Activated CD4-positive, CD25-positive, alpha-beta regulatory T cell treated with anti-CD3 and anti-CD28 coated beads, Interleukin-2, amount 50 U/mL, for 72 hours (primary cell): ENCODE measurements at regions not wholly inside any gene's neighbourhood (a gene's known extent, or its start where the extent isn't known, plus 50 kb on each side); places are given as distances from the start of the nearest gene placed in this dataset.
"Not testable (repeated sequence)": the region's sequence is repeated elsewhere in the genome, so short reads cannot be mapped to it uniquely, and the experiment has no call there.

ENCODE experiments used
- DNase-seq: peaks from one replicate; pipeline ENCODE4 v3.0.0; 2021

DNA sequence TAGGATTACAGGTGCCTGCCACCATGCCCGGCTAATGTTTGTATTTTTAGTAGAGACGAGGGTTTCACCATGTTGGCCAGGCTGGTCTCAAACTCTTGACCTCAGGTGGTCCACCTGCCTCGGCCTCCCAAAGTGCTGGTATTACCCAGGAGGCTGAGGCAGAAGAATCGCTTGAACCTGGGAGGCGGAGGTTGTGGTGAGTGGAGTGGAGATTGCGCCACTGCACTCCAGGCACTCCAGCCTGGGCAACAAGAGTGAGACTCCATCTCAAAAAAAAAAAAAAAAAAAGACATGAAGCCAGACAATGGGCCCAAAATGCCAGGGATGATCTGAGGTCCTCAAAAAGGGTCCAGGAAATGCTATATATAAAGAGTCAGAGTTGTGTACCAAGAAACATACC is 392.9 kb downstream of the SEC14L1 start:
- not testable (repeated sequence) for DNase-seq

DNA sequence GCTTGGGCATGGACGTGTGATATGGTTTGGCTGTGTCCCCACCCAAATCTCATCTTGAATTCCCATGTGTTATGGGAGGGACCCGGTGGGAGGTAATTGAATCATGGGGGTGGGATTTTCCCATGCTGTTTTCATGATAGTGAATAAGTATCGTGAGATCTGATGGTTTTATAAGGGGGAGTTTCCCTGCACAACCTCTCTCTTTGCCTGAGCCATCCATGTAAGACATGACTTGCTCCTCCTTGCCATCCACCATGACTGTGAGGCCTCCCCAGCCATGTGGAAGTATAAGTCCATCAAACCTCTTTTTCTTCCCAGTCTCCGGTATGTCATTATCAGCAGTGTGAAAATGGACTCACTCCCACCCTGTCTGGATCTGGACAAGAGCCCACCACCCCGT is 393.4 kb downstream of the SEC14L1 start:
- DNase-seq = no peak

DNA sequence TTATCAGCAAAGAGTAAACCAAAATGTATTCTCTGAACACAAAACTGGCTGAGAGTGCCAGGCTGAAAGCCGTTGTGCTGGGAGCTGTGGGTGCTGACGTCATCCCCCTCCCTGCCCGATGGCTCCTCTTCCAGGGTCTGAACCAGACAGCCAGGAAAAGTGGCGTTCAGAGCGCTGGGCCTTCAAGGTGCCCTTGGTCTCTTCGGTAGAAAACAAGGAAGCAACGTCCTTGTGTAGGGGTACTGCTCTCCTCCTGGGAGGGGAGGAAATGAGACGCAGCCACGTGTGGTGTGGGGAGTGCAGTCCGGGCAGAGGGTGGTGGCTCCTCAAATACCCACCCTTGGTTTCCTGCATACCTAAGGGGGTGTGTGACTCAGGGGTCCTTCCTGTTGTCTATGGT is 394.7 kb downstream of the SEC14L1 start:
- DNase-seq = no peak

DNA sequence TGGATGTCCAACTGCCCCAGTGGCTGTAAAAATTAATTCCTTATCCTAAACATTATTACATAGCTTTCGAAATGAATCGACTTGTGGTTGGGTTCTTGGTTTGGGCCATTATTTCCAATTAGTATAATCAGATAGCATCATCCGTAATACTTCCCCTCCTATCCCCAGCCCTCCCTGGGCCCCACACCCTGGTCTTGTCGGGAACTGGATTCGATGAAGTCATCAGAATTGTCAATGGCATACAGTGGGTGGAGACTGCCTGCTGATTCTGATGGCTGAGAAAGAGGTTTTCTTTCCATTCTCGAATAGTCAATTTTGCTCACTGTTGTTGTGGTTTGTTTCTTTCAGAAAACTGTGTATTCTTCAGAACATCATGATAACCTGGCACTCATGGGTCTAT is 395.1 kb downstream of the SEC14L1 start:
- no peak for DNase-seq

DNA sequence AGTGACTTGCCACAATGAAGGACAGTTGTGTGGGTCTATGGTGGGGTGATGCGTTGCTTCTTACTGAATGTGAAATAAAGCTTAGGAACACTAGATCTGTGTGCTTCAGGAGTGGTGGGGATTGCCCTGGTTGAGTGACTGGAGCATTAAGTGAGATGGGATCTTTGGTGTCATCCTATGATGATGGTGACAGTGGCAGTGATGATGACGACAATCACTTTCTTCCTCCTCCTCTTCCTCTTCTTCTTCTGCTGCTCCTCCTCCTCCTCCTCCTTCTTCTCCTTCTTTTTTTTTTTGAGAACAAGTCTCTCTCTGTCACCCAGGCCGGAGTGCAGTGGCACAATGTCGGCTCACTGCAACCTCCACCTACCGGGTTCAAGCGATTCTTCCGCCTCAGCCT is 396.8 kb downstream of the SEC14L1 start:
- DNase-seq = no peak

DNA sequence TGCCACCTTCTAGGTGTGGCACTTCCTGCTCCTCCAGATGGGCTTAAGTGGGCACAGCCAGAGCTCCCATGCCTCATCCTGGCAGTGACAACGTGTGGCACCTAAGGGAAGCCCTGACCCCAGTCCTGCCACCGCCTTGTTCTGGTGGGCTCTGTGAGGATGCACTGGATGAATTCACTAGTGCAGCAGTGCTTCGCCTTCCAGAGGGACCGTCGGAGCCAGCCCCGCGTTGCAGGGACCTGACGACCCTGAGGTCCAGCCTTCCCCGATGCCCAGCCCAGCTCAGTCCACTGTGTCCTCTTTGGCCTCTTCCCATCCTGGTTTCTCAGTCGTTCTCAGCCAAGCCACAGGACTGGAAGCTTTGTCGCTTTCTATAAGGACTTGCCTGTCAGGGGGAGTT is 399.8 kb downstream of the SEC14L1 start:
- no peak for DNase-seq

DNA sequence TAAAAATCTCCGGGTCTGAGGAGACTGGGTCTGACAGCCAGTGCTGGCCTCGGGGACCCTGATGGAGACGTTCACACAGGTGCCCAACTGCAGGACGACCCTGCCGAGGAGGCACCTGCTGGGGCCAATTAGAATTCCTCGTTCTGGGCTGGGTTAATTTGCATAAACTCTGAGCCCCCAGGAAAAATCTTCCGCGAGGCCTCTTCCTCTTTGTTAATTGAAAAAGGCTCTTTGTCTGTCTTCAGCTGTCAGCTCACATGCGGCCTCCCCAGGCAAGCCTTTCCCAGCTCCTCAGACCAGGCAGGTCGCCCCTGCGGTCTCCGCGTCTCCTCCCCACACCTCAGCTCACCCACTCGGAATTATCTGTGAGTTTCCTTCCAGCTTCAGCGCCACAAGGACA is 400.2 kb downstream of the SEC14L1 start:
- DNase-seq = no peak

DNA sequence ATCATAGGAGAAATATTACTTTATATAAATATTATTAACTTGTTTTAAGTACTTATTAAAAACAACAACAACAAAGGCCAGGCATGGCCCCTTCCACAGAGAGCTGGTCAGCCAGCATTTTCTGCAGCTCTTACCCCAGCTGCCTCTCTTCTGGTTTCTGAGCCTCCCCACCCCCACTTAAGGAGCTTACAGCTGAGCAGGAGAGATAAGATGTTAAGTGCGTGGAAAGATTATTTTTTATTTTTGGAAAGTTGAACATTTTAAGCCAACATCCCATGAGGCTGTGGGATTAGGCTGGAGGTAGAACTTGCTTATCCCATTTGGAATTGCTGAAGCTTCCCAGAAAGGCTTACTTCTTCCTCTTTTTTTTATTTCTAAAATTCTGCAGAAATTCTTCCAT is 401.2 kb downstream of the SEC14L1 start:
- no peak for DNase-seq

DNA sequence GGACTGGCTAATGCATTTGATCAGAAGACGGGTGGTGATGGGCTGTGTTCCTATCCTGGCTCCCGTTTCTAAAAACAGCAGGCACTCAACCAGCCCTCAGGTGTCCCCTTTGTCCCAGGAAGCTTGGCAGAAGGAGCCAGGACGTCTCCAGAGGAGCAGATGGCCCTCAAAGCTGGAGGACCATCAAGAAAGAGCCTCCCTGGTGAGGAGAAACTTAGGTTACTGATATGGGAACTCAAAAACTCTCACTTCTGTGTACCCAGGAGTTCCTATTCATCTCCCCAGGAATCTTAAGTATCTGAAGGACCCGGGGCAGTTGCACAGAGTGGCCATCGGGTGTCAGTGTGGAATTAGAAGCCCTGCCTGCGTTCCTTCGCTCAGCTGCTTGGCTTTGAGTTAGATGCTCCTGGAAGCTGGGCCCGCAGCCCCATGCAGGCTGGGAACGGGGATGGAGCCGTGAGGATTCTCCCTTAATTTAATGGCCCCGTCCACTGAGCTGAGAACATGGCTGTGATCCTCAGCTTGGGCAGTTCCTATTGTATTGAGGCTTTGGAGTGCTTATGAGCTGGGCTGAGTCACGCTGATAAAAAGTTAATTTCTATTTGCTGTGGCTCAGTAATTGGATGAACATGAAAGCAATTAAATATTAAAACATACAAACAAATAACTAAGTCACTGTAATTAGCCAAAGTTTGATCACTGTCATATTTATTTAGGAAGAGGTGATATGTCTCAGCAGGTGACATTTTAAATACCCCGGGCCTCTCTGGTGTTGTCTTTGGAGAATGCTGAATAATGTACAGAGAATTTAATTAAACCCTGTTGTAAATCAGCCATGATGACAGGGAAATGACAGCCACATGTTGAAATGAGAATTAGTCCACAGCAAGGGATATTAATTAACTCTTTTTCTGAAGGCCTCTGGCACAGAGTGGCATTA is 402.1 kb downstream of the SEC14L1 start:
- no peak for DNase-seq

DNA sequence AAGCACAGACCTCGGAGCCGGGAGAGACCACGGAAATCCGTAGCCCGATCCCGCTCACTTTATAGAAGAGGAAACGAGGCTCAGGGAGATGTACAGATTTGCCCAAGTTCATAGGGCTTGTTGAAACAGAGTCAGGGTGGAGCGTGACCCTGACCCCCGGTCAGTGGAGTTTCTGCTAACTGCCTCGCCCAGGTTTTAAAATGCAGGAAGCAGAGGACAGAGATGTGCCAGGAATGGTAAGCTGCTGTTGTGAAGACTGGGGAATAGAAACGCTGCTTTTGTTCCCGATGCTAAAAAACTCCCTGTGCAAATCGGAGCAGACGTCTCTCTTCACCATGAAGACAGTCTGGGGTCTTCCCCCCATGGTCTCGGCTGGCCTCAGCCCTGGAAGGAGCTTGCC is 403.0 kb downstream of the SEC14L1 start:
- DNase-seq = no peak

DNA sequence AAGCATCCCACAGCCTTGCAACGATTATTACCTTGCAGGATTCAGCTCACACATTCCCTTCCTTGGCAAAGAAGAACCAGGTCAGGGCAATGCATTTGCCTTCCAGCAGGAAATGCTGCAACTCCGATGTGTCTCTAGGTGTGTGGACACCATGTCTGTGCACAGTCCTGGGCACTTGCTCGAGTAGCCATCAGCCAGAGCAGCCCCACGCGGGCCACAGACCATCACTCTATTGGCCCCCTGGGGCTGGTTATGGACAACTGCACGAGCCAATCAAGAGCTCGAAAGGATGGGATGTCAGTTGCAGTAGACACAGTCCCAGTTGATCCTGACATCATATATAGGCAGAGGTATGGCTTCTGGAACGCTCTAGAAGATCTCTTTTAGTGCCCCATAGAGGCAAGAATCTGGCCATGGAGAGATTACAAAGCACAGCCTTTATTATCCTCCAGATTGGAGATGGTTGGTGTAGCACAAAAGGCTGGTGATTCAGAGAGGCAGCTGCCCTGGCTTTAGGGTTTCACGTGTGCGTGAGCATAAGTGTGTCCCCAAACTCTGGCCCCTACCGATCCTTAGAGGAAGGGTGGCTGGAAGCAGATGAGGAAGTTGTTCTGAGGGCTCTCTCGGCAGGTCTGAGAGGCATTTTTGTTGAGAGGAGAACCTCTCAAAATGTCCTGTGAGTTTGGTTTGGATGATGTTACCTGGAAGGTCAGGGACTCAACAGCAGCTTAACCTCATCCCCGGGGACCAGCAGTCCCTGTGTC is 403.8 kb downstream of the SEC14L1 start:
- no peak for DNase-seq

DNA sequence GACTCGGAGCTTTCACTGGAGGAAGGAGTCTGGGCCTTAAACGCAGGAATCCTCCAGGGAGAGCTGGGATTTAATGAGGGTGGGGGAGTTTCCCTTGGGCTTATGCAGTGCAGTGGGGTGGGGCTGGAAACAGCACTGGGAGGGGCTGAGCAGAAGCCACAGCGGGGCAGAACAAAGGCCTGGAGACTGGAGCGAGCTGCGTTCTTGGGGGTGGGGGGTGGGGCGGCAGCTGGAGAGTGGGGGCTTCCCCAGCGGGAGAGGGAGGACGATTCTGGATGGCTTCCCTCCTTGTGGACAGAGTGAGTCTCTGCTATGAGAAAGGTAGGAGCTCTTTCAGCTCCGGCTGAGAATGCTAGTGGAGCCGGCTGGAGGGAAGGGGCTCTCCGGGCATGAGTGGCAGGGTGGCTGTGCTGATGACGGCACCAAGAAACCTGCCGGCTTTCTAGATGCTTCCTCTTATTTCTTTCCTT is 406.0 kb downstream of the SEC14L1 start:
- DNase-seq = no peak

DNA sequence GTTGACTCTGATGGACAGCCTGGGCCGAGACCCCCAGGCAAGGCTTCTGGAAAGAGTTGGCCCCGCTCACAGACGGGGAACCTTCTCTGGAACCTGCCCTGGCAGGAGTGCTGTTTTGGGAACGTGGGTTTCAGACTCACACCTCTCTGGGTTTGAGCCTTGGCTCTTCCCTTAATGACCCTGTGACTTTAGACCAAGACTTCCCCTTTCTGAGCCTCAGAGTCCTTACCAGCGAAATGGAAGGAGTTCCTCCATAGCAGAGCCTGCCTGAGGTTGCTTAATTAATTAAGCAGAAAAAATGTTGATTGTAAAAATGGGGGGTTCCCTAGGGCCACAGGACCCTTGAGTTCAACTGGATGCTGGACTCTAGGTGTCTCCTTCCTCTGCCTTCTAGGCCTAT is 408.2 kb downstream of the SEC14L1 start:
- no peak for DNase-seq

DNA sequence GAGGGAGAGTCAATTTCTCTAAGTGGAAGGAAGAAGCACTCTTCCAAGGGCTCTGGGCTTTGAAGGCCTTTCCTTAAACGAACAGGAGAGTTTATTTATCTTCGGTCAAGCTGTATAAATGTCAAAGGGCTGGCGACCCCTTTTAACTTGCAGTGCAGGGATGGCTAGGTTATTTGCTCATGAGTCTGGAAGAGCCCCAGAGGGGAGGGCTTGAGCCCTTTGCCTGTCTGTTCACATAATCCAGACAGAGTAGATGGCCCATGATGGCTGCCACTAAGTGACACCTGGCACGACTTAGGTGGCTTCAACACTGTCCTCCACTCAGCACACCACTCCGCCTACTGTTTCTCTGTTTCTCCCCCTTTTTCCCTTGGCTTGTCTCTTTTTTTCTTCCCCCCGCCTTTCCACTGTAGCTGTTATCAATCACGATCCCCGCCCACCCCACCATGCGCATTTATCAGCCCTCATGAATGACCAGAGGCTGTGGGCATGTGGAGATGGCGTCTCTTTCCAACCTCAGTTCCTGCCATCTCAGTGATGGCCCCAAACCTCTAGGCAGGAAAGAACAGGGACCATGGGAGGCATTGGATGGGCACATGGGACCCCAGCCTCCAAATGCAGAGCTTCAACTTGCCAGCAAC is 408.7 kb upstream of the TNRC6C start:
- no peak for DNase-seq

DNA sequence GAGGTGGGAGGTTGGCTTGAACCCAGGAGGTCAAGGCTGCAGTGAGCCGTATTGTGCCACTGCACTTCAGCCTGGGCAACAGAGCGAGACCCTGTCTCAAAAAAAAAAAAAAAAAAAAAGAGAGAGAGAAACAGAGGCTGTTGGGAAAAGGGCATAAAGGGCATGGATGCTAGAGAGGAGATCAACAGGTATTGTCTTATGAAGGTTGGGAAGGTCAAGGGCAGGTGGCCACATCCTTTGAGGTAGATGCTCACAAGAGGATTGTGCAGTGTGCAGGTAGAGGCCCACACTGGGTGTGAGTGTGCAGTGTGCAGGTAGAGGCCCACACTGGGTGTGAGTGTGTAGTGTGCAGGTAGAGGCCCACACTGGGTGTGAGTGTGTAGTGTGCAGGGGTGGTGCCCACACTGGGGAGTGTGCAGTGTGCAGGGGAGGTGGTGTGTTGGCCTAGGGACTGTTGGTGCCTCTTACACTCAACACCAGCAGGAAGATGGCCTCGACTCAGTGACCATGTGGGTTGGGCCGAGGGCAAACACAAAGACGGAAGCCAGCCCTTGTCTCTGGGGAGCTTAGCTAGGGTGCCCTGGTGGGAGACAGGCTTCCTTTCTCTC is 404.9 kb upstream of the TNRC6C start:
- no peak for DNase-seq

DNA sequence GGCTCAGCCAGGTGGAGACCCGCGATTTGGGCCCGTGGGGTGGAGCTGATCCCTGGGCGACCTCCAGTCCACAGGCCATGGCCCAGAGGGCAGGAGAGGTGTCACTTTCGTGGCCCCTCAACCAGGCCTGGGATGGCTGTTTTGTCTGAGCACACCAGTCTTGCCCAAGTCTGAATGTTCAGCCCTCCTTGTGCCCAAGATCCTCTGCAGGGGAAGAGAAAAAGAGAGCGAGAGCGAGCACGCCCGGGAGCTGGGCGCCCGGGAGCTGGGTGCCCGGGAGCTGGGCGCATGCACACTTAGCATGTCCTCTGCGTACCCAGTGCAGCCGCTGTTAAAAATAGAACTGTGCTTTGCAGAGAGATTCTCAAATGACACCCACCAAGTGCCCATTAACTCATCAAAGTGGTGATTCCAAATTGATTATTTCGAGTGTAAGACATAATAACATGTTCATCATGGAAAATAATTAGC is 403.3 kb upstream of the TNRC6C start:
- no peak for DNase-seq

DNA sequence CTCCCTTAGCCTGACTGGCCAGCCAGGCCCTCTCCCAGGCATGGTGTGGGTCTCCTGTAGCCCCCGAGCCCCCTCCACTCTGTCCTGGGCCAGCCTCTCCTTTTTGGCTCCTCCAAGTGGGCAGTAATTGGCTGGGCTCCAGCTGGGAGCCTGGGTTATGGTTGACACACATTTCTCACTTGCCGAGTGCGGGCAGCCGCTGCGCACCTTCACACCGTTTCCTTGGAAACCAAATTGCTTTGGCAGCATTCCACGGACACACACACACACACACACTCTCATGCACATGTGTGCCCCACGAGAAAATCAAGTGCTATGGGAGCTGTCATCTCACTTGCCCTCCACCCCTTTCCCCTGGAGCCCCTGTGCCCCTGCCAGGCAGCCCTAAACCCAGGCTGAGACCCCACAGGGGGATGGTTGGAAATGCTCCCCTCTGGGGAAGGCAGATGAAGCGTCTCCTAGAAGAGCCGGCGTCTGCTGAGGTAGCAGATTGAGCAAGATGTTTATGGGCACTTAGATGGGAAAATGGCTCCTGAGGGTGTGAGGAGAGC is 402.7 kb upstream of the TNRC6C start:
- DNase-seq = no peak

DNA sequence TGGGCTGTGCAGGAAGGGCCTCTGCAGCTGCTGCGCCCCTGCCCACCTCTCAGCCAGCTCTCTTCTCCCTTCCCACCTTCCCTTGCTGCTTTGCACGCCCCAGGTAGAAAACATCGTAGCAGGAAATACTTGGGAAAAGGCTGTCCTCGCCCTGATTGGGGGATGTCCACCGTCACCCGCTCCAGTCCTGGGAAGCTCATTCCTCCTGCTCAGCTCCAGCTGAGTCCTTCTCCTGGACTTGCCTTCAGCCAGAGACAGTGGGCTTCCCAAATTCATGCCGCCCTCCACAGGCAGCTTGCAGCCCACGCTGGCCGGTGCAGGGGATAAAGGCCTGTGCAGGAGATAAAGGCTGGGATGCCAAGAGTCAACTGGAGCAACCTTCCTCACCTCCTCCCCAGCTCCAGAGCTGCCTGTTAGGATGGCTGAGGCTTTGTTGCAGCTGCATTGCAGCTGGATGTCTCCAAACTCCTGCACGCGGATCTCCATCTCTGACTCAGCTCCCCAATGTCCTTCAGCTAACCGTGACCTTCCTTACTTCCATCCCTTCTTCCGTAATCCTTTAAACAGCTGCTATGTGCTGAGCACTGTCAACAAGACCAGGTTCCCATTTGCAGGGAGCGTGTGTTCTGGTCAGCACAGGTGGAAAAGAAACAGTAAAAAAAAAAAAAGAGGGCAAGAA is 402.0 kb upstream of the TNRC6C start:
- DNase-seq = no peak

DNA sequence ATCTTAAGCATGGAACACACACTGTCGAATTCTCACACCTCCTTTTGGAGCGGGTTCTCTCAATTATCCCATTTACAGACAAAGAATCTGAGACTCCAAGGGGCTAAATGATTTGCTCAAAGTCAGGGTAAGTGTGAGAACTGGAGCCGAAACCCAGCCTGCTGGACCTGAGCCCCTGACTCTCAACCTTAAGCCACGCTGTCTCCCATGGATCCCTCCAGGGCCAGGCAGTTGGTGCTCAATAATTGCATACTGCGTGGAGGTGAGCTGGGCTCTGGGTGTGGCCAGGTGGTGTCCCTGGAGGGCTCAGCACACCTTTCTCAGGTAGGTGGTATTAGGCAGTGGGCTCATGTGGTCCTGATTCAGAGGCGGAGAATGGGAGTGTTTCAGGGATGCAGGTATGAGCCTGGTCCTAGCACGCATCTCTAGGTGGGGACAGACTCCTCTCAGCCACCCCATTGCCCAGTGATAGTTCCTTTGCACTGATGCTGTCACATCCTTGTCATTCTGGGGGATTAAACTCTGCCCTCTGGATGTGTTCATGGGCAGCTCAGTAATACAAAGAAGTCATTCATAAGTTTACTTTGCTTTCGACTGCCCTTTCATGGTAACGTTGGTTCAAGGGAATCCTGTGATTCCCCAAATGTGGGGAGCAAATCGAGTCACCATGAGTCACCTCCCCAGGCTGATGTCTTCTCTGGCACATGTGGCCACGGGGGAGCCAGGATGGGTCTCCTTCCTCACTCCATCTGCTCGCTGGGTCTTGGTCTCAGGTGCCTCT is 399.5 kb upstream of the TNRC6C start:
- DNase-seq = no peak

DNA sequence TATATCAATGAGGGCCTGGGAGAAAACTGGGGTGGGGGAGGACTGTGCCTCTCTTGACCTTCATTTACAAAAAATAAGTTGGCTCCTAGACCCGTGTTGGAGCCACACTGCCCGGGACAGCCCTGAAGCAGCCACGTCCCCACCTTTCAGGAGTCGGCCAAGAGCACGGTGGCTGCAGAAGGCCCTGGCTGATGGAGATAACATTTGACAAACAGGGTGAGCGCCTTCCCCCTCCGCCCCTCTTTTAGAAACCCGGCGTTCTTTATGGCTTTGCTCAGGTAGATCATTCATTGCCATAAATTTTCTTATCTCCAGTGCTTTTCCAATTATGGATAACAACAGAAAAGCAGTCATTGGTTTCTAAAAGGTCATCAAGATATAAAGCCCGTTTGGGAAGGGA is 398.1 kb upstream of the TNRC6C start:
- no peak for DNase-seq

DNA sequence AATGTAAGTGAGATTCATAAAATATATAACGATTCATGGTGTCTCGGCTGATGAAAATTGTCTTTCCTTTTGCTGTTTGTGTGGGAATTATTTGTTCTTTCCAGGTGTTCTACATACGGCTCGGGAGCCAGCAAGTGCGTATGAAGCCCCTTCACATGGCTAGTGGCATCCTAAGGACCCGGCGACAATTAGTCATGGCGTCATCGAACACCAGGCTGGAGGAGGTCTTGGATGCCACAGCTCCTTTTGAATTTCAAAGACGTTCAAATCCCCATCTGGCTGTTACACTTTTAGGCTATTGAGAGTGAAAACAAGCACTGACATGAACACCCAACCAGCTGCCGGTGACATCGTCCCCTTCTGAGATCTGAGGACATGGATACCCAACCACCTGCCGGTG is 397.7 kb upstream of the TNRC6C start:
- DNase-seq = no peak
